GM18498 (cell line): ENCODE measurements at regions not wholly inside any gene's neighbourhood (a gene's known extent, or its start where the extent isn't known, plus 50 kb on each side); places are given as distances from the start of the nearest gene placed in this dataset.

Experiments used
- ATAC-seq: cut with Tn5 transposase; IDR thresholded peaks from one replicate; pipeline ENCODE4 v1.9.1; 2021; ENCODE audit warnings: mild to moderate bottlenecking, moderate library complexity; ENCODE audit not compliant: unreplicated experiment

DNA sequence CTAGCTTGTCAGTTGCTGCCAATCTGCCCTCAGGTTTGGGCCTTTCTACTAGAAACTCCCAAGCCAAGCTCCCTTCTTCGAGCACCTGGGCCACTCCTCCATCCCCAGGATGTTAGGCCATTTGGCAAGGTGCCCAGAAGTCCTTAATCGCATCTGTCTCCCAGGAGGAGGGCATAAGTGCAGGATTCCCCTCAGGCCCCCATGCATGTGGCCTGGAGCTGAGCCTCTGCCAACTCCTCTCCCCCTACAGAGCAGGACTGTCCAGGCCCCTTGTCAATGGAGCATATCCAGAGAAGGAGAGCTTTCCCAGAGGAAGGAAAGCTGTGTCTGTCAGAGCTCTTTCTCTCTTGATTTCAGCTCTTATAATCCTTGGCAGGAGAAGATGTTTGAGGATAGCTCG is 182.6 kb upstream of the ROPN1 start:
- ATAC-seq: no peak

DNA sequence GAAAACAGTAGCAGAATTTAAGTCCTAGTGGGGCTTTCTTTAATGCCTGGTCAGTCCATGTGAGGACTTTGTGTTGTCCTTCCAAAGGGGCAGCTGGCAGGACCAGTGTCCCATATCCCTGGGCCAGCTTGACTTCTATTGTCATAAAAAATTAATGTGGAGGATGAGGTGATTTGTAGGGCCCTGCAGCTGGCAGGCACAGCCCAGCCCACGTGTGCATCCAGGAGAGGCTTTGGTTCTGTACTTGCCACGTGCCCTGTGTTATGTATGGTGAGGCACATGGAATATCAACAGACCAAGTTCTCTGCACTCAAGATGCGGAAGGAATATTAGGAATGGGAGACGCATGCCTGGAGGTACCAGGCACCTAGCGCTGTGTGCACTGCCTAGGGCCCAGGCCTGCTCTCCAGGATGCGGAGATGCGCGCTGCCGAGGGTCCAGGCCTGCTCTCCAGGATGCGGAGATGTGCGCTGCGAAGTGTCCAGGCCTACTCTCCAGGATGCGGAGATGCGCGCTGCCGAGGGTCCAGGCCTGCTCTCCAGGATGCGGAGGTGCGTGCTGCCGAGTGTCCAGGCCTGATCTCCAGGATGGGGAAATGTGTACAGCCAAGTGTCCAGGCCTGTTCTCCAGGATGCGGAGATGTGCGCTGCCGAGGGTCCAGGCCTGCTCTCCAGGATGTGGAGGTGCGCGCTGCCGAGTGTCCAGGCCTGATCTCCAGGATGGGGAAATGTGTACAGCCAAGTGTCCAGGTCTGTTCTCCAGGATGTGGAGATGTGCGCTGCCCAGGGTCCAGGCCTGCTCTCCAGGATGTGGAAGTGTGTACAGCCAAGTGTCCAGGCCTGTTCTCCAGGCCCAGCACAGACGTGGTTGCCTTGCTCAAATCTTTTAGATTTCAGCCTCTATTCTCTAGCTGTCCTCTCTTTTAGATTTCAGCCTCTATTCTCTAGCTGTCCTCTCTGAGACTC is 183.3 kb upstream of the ROPN1 start:
- ATAC-seq: no peak

- ATAC-seq: no peak
These were observed 185.1 kb upstream of the ROPN1 start for GRCh38 chr3:124177071-124177470.

GRCh38 chr3:124178531-124178930 is 186.6 kb upstream of the ROPN1 start:
- ATAC-seq: no peak

DNA sequence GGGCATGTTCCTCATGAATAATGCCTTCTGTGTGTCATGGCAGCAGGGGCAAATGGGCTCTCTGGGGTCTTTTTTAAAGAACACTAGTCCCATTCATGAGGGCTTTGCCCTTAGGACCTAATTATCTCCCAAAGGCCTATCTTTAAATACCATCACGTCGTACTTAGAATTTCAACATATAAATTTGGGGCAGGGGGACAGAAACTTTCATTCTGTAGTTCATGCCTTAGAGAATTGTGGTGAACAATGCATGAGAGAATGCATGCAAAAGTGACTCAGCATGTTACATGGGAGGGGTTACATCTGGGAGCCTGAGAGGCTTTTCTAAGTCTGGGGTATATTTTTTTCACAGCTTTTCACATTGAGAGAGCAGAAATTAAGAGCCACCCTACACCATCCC is 208.5 kb upstream of the ROPN1 start:
- ATAC-seq: no peak

DNA sequence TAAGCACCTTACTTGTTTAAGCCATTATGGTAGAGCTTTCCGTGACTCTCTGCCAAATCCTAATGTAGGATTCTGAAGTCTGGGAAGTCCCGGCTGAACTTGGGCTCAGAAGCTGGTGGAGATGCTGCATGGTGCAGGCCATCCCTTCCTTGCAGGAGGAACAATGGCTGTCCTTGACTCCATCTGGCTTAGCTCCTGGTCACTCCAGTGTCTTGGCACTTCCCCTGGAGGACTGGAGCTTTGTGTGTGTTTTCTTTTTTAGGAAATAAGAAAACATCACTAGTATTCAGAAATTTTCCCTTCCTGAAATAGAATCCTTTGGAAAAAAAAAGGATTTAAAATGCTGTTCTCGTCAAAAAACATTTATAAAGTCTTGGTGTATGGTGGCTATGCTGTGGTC is 209.3 kb upstream of the ROPN1 start:
- ATAC-seq: no peak

GRCh38 chr3:124201786-124202185 is 209.9 kb upstream of the ROPN1 start:
- ATAC-seq: no peak

- ATAC-seq: no peak
These were observed 210.8 kb upstream of the ROPN1 start for GRCh38 chr3:124202754-124203153.

DNA sequence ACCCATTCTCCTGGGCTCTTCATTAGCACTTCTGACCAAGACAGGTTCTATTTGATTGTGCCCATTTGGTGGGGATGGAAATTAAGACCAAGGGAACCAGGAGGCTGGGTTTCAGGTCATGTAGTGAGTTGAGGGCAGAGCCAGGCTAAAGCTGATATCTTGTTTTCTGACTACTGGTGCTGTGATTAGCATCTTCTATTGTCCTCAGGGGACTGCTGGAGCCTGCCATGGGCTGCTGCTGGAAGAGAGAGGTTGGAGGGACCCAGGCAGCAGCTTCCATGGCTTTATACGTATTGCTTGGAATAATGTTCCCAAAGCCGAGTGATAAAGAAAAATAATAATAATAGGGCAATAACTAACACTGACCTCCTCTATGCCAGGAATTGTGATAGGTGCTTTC is 211.4 kb upstream of the ROPN1 start:
- ATAC-seq: no peak

GRCh38 chr3:124206225-124207055 is 214.5 kb upstream of the ROPN1 start:
- ATAC-seq: no peak

DNA sequence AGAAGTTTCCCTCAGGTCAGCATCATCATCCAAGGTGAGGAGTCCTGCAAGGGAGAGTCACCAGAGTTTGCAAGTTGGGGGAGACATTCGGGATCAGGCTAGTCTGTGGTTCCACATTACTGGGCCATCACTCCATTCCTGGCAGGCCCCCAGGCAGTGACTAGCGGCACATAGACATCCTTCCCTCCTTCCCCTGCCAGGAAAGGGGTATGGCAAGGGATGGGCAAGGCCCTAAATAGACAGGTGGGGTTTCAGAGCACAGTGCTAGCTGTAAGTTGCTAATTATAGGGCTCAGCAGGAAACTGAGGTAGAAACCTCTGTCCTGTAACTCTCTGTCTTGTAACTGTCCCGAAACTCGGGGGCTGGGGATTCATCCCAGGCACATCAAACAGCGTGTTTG is 215.2 kb upstream of the ROPN1 start:
- ATAC-seq: no peak

- ATAC-seq: peak; percentile 95
These were observed 216.1 kb upstream of the ROPN1 start for GRCh38 chr3:124207873-124208485.

DNA sequence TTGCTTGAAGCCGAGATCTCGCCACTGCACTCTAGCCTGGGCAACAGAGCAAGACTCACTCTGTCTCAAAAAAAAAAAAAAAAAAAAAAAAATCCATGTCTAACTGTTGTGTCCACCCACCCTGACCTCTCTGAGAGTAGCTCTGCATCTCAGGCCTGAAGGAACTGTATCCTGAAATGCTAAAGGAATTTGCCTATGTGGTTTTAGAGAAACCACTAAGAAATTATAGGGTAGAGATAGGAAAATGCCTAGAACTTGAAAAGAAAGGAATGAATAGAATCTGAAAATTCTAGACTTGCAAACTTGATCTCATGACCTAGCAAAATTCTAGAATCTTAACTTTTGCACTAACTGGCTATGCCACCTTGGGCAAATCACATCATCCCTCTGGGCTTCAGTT is 217.5 kb upstream of the ROPN1 start:
- no peak for ATAC-seq

DNA sequence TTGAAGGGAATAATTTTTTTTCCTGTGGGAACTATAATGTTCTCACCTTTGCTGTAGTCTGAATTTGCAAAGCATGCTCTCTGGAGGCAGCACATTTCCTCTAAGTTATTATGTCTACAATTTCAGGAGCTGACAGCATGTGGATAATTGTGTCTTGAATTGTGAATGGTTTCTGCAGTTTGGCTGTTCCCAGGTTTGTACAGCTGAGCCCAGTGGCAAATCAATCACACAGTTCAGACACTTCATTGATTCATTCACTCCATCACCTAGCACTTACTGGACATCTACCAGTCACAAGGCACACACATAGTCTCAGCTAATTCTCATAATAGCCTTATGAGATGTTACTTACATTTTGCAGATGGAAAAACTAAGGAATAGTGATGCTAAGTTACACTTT is 219.0 kb upstream of the ROPN1 start:
- no peak for ATAC-seq

DNA sequence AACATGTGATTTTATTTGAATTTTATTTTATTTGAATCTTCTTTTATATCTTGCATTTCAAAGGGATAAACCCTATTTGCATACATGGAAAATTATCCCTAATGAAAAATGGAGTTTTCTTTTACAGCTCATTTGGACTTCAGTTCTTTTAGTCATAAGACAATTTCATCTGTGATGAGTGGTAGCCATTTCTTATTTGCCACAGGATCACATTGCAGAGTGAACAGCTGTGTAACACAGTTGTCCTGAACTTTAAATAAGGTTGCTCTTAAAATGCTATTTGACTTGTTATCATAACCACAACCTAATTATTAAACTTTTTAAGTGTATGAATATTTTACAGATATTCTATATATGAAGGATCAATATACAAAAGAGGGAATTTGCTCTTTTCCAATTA is 221.7 kb upstream of the ROPN1 start:
- no peak for ATAC-seq

DNA sequence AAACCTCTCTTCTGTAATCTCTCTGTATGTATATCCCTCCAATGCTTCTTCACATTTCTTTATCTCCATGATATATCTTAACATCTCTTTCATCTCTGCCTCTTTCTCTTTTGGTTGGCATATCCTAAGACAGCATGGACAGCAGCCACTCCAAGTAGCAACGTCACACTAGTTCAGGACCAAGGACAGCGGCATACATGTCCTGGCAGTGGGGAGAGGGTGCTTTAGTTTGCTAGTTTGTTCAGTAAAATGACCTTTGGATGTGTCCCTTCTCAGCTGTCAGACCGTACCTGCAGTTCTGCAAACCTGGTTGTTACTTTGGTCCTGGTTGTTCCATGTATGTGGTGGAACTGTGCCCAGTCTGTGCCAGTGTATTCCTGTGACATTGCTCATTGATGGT is 225.6 kb upstream of the ROPN1 start:
- ATAC-seq: no peak

GRCh38 chr3:124221422-124221821 is 229.5 kb upstream of the ROPN1 start:
- ATAC-seq: no peak

DNA sequence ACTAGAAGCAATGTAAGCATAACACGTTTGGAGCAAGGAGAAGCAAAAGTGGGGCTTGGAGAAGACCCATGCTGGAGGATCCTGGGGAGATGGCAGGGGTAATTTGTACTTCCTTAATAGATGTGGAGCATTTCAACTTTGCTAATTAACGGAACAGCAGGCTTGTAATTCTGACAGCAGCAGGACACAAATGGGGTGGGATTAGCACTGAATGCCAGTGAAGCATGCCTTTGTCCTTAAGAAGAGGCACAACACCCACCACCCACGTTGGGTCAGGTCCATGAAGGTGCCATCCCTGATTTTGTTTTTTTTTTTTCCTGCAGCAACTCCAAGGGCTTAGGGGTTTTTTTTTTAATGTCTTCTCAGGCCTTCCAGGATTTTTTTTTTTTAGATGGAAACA is 231.9 kb upstream of the ROPN1 start:
- ATAC-seq: no peak

GRCh38 chr3:124227150-124227630 is 235.3 kb upstream of the ROPN1 start:
- no peak for ATAC-seq

DNA sequence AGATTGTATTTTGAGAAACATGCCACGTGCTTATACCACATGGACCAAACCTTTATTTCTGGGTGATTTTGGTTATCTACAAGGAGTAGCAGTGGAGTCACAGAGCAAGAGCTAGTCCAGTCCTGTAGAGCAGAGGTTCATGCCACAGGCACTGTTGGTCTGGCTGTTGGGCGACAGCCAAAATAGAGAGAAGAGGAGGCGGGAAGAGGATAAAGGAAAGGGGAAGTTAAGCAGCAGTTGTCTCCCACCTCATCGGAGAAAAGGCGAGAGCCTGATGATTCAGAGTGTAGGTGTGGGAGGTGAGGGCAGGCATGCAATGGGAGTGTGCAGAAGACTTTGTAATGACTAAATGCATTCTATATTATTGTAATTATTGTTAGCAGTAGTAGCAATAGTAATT is 237.5 kb upstream of the ROPN1 start:
- ATAC-seq: no peak

GRCh38 chr3:124229836-124230235 is 237.9 kb upstream of the ROPN1 start:
- ATAC-seq: no peak
